K562 (cell line): ENCODE measurements at regions not wholly inside any gene's neighbourhood (a gene's known extent, or its start where the extent isn't known, plus 50 kb on each side); places are given as distances from the start of the nearest gene placed in this dataset.

Source experiments
- ATAC-seq: fragments of 200-7000 bp; cut with Tn5 transposase; 3 replicates; pipeline ENCODE4 v1.9.1; 2020; ENCODE audit warnings: moderate library complexity
- BruUV-seq: library from RNA; stranded (reverse); fragments of 400-500 nt; replicated peaks from 2 replicates; lab custom pipeline; 2021; lab: Mats Ljungman, UMichigan
- CTCF ChIA-PET: fragments of 300-600 bp; formaldehyde crosslinking; extraction: SDS; loops from one replicate; lab custom pipeline; 2021; ENCODE audit warnings: low intra/inter-chr PET ratio; lab: Yijun Ruan, JAX
- POLR2A ChIA-PET: fragments of 300-600, 350-650 bp; sonication (Branson Sonifier 250); formaldehyde crosslinking; extraction: SDS; loops from one replicate; lab custom pipeline; 2021; ENCODE audit warnings: antibody characterized with exemption, inconsistent platforms; lab: Yijun Ruan, JAX
- DNase-seq, 4 experiments: peaks; one replicate each; pipeline versions ENCODE4 v3.0.0 to v3.0.0-alpha.2; 2011 to 2018; ENCODE audit warnings: low spot score in 3 of 4, mixed read lengths in 3 of 4; ENCODE audit errors: extremely low read depth in 1 of 4
- FAIRE-seq: peaks from 2 replicates; lab custom pipeline; 2011; peaks lifted over from hg19 to GRCh38; lab: Jason Lieb, UNC
- H2AFZ ChIP-seq: 2 replicates; pipeline ENCODE4 v1.6.0; 2011; ENCODE audit warnings: low read depth, low read length, control low read depth, inconsistent platforms
- H3K27ac ChIP-seq: fragments of 200-600 bp; 3 replicates; pipeline ENCODE4 v1.8.0; 2011; ENCODE audit warnings: low read depth, mild to moderate bottlenecking, control low read depth, inconsistent platforms, low read length, moderate library complexity, mixed read lengths; ENCODE audit errors: extremely low read depth
- H3K27me3 ChIP-seq, 2 experiments: fragments of 300-600 bp in 1 of 2; 2 replicates in 1 of 2; 3 replicates in 1 of 2; pipeline versions ENCODE4 v1.6.0 to v1.8.0; 2011; ENCODE audit warnings: inconsistent platforms in 2 of 2, low read length in 2 of 2, mild to moderate bottlenecking in 1 of 2, mixed read lengths in 1 of 2, moderate library complexity in 1 of 2; ENCODE audit not compliant: control insufficient read depth in 2 of 2, insufficient read depth in 2 of 2
- H3K36me3 ChIP-seq: fragments of 300-600 bp; 3 replicates; pipeline ENCODE4 v1.8.0; 2011; ENCODE audit warnings: mild to moderate bottlenecking, low read length, inconsistent platforms; ENCODE audit not compliant: control insufficient read depth, insufficient read depth
- H3K4me1 ChIP-seq, 2 experiments: fragments of 200-600 bp in 1 of 2; replicated peaks in 1 of 2; 2 replicates in 1 of 2; 3 replicates in 1 of 2; pipeline versions ENCODE4 v1.5.1 to v1.8.0; 2011; ENCODE audit warnings: inconsistent platforms in 2 of 2, low read length in 2 of 2, mild to moderate bottlenecking in 1 of 2, mixed read lengths in 1 of 2, moderate library complexity in 1 of 2; ENCODE audit not compliant: control insufficient read depth in 2 of 2, insufficient read depth in 2 of 2
- H3K4me2 ChIP-seq: 2 replicates; pipeline ENCODE4 v1.6.1; 2011; ENCODE audit warnings: low read length, control low read depth, inconsistent platforms, mixed read lengths; ENCODE audit not compliant: insufficient read depth
- H3K4me3 ChIP-seq: fragments of 200-600 bp; sonication (generic), shearing (Covaris generic); 2 replicates; pipeline ENCODE4 v1.5.1; 2016; ENCODE audit warnings: control low read depth, inconsistent platforms
- H3K79me2 ChIP-seq: fragments of 200-600 bp; 3 replicates; pipeline ENCODE4 v1.8.0; 2011; ENCODE audit warnings: low read length, inconsistent platforms; ENCODE audit not compliant: control insufficient read depth, insufficient read depth
- H3K9ac ChIP-seq, 2 experiments: 2 replicates each; pipeline versions ENCODE4 v1.6.0 to v1.6.1; 2011; ENCODE audit warnings: low read depth in 2 of 2, low read length in 2 of 2, control low read depth in 1 of 2, inconsistent platforms in 1 of 2, mild to moderate bottlenecking in 1 of 2, mixed read lengths in 1 of 2; ENCODE audit not compliant: insufficient read depth in 1 of 2
- H3K9me1 ChIP-seq: one replicate; pipeline ENCODE4 v1.6.0; 2011; ENCODE audit warnings: inconsistent platforms, mild to moderate bottlenecking, low read length, moderate library complexity; ENCODE audit not compliant: control insufficient read depth, insufficient read depth
- H3K9me3 ChIP-seq: replicated peaks from 2 replicates; pipeline ENCODE4 v1.5.1; 2011; ENCODE audit warnings: low read depth, low read length, inconsistent platforms; ENCODE audit not compliant: control insufficient read depth, insufficient read depth
- H4K20me1 ChIP-seq: replicated peaks from 2 replicates; pipeline ENCODE4 v1.6.1; 2011; ENCODE audit warnings: low read length, inconsistent platforms, mixed read lengths; ENCODE audit not compliant: control insufficient read depth, insufficient read depth
- CSDE1 ChIP-seq, 2 experiments: fragments of 450-650 bp; IDR thresholded peaks; 2 replicates each; pipeline ENCODE4 v1.6.1; 2016; ENCODE audit warnings: mild to moderate bottlenecking in 1 of 2
- DNMT1 ChIP-seq: fragments of 450-650 bp; IDR thresholded peaks from 2 replicates; pipeline ENCODE4 v1.6.1; 2016; ENCODE audit warnings: antibody characterized with exemption, mild to moderate bottlenecking
- E2F5 ChIP-seq: sonication (generic); formaldehyde crosslinking; IDR thresholded peaks from 2 replicates; pipeline ENCODE4 v1.8.0; 2022; ENCODE audit warnings: mild to moderate bottlenecking, missing genetic modification reagents
- GATAD2B ChIP-seq: fragments of 450-650 bp; IDR thresholded peaks from 2 replicates; pipeline ENCODE4 v1.6.1; 2017; ENCODE audit warnings: mild to moderate bottlenecking, borderline replicate concordance
- GTF3C2 ChIP-seq: IDR thresholded peaks from 3 replicates; pipeline ENCODE4 v1.6.1; 2011; ENCODE audit warnings: borderline replicate concordance, mild to moderate bottlenecking, moderate library complexity; ENCODE audit not compliant: insufficient read length; ENCODE audit errors: extremely low read depth
- IRF2 ChIP-seq: sonication (generic); formaldehyde crosslinking; IDR thresholded peaks from 2 replicates; pipeline ENCODE4 v1.8.1; 2022; ENCODE audit warnings: mild to moderate bottlenecking, missing genetic modification reagents
- JUND ChIP-seq, 2 experiments: IDR thresholded peaks; 2 replicates in 1 of 2; 3 replicates in 1 of 2; pipeline ENCODE4 v1.6.1; 2011; ENCODE audit warnings: borderline replicate concordance in 2 of 2, low read depth in 2 of 2, low read length in 2 of 2, improper control_type of control experiment in 1 of 2, missing biosample characterization in 1 of 2, missing genetic modification characterization in 1 of 2, missing genetic modification reagents in 1 of 2
- KDM1A ChIP-seq, 2 experiments: fragments of 450-650 bp; IDR thresholded peaks; 2 replicates each; pipeline ENCODE4 v1.6.1; 2016; ENCODE audit warnings: mild to moderate bottlenecking in 2 of 2
- MCM7 ChIP-seq, 2 experiments: fragments of 450-650 bp; IDR thresholded peaks; 2 replicates each; pipeline ENCODE4 v1.6.1; 2016 to 2018
- RBBP5 ChIP-seq: fragments of 200-600 bp; sonication (generic); IDR thresholded peaks from 2 replicates; pipeline ENCODE4 v1.6.1; 2012; ENCODE audit warnings: borderline replicate concordance, mild to moderate bottlenecking, low read length, control low read depth, inconsistent platforms; ENCODE audit not compliant: insufficient read depth, poor library complexity, severe bottlenecking
- TBP ChIP-seq: optimal IDR thresholded peaks from 2 replicates; pipeline ENCODE3; 2011; ENCODE audit warnings: low read depth, low read length, improper control_type of control experiment
- ZNF274 ChIP-seq: IDR thresholded peaks from 2 replicates; pipeline ENCODE4 v1.6.1; 2011; ENCODE audit warnings: low read depth, mild to moderate bottlenecking, low read length, moderate library complexity, borderline replicate concordance
- ZNF3 ChIP-seq: fragments of 250-450 bp; sonication (Bioruptor Pico); IDR thresholded peaks from 2 replicates; pipeline ENCODE4 v1.5.0; 2021; ENCODE audit warnings: mild to moderate bottlenecking, moderate library complexity
- ZNF592 ChIP-seq: fragments of 450-650 bp; IDR thresholded peaks from 2 replicates; pipeline ENCODE4 v1.6.1; 2017; ENCODE audit warnings: antibody characterized with exemption, mild to moderate bottlenecking
- WGBS: fragments of 100-300 bp; shearing (Covaris generic); methylation state at CpG from one replicate; pipeline ENCODE4 v1.1.6; 2016; ENCODE audit warnings: low coverage, mixed read lengths; ENCODE audit not compliant: insufficient coverage; ENCODE audit errors: missing lambda C conversion rate; 5-methylcytosine and 5-hydroxymethylcytosine counted together
- in situ Hi-C: fragments of 300-500 bp; cut with MboI; formaldehyde crosslinking; loops from 4 replicates; pipeline ENCODE4 v1.15.0; 2018; ENCODE audit warnings: inconsistent platforms, mixed read lengths
- intact Hi-C: fragments of 100-400 bp; cut with micrococcal nuclease; formaldehyde crosslinking; loops from 2 replicates; pipeline ENCODE4 v1.14.2; 2022

DNA sequence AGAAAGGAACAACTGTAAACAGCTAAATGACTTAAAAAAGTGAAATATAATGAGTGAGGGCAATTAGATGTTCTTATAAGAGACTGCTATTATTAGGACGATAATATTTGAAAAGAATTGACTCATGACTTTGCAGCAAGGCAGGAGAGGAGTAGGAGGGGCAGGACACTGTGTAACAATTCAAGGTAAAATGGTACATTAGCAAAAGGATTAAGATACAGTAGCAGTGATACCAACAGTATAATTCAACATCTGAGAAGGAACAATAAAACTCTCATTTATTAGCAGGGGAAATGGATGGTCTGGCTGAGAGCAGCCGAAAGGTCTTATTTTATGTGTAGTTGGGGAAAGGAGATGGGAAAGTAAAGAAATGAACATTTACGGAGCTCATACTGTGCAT, 315.5 kb upstream of the BOD1L1 start:
- intact Hi-C loops, result no loop called here
- 5% methylated on average over 3 of the region's 3 CpGs for WGBS
- in situ Hi-C loops, result no loop called here
- Histone ChIP-seq H3K9ac (no peak overlapping the region), H3K36me3 (no peaks in the 10 kb centered on the region), H3K9me1 (no peaks in the 10 kb centered on the region), H3K27ac (no peak overlapping the region), H3K9me3 (no peaks in the 10 kb centered on the region), H3K79me2 (no peaks in the 10 kb centered on the region), H3K4me3 (no peak overlapping the region), H4K20me1 (no peaks in the 10 kb centered on the region), H3K4me1 (no peaks in the 10 kb centered on the region), H3K27me3 (no peaks in the 10 kb centered on the region), H3K4me2 (no peak overlapping the region), H2AFZ (no peak overlapping the region)
- CTCF ChIA-PET, result no interaction called here
- POLR2A ChIA-PET, result no interaction called here
- DNase-seq (no peak), FAIRE-seq (no peak), ATAC-seq (no peak)
- BruUV-seq, result no TSS peak
- TF ChIP-seq CSDE1 (IDR thresholded peaks at IDR 0.05) (no peak), IRF2 (CRISPR knock-in tag) (no peak), ZNF3 (CRISPR knock-in tag) (no peak), RBBP5 (no peak), ZNF274 (no peak), JUND (IDR thresholded peaks at IDR 0.05; ENCODE audit: borderline replicate concordance, low read depth, low read length) (no peak), JUND (tag; IDR thresholded peaks at IDR 0.05; ENCODE audit: borderline replicate concordance, low read depth, low read length) (no peak), ZNF592 (no peak), MCM7 (IDR thresholded peaks at IDR 0.05) (no peak), DNMT1 (no peak), GATAD2B (no peak), TBP (no peak), KDM1A (IDR thresholded peaks at IDR 0.05) (no peak), E2F5 (CRISPR knock-in tag) (no peak), GTF3C2 (no peak)
